Head of caudate nucleus (tissue), 42 donors: ENCODE measurements at regions not wholly inside any gene's neighbourhood (a gene's known extent, or its start where the extent isn't known, plus 50 kb on each side); places are given as distances from the start of the nearest gene placed in this dataset.
"Not testable (repeated sequence)": the region's sequence is repeated elsewhere in the genome, so short reads cannot be mapped to it uniquely, and the experiment has no call there.

Source experiments
- DNase-seq, 42 donors: peaks; one replicate each; pipeline versions ENCODE4 v3.0.0 to v3.0.0-alpha.2; 2020 to 2021; ENCODE audit warnings: mixed read lengths in 7 of 42
- intact Hi-C: fragments of 100-400 bp; cut with DNase I; formaldehyde crosslinking; loops from one replicate; pipeline ENCODE4 v1.15.0; 2022

- intact Hi-C loops = no loop called here
- DNase-seq = no peak
Observed at GRCh38 chr10:8359467-8359866, 305.0 kb downstream of the GATA3 start.

- intact Hi-C loops = no loop called here
- no peak for DNase-seq
Observed at GRCh38 chr10:8360365-8360764, 305.9 kb downstream of the GATA3 start.

- intact Hi-C loops = no loop called here
Observed at GRCh38 chr10:8360814-8361509, 306.5 kb downstream of the GATA3 start.

GRCh38 chr10:8361510-8361844, 307.0 kb downstream of the GATA3 start:
- no peak for DNase-seq
- intact Hi-C loops = no loop called here

More at GRCh38 chr10:8360814-8361509, 306.5 kb downstream of the GATA3 start:
- no peak for DNase-seq

GRCh38 chr10:8365935-8366911, 311.7 kb downstream of the GATA3 start:
- DNase-seq = no peak
- intact Hi-C loops = no loop called here

- intact Hi-C loops, DNase-seq: not testable (repeated sequence)
Observed at GRCh38 chr10:8367672-8368411, 313.4 kb downstream of the GATA3 start.

- DNase-seq = no peak
- intact Hi-C loops = no loop called here
Observed at GRCh38 chr10:8369666-8370065, 315.2 kb downstream of the GATA3 start.

GRCh38 chr10:8374334-8374733, 319.8 kb downstream of the GATA3 start:
- intact Hi-C loops = no loop called here
- no peak for DNase-seq

GRCh38 chr10:8375137-8375536, 320.6 kb downstream of the GATA3 start:
- intact Hi-C loops = no loop called here
- no peak for DNase-seq

GRCh38 chr10:8378198-8378983, 323.9 kb downstream of the GATA3 start:
- intact Hi-C loops = no loop called here
- no peak for DNase-seq

GRCh38 chr10:8379906-8380832, 325.7 kb downstream of the GATA3 start:
- DNase-seq = no peak
- intact Hi-C loops = no loop called here

GRCh38 chr10:8380833-8381496, 326.5 kb downstream of the GATA3 start:
- intact Hi-C loops = no loop called here
- no peak for DNase-seq

GRCh38 chr10:8386781-8387180, 332.3 kb downstream of the GATA3 start:
- DNase-seq = no peak
- intact Hi-C loops = no loop called here

- DNase-seq = no peak
- intact Hi-C loops = no loop called here
Observed at GRCh38 chr10:8389630-8390029, 335.1 kb downstream of the GATA3 start.

GRCh38 chr10:8392216-8392615, 337.7 kb downstream of the GATA3 start:
- intact Hi-C loops = no loop called here
- DNase-seq = no peak

- no peak for DNase-seq
- intact Hi-C loops = no loop called here
Observed at GRCh38 chr10:8393531-8393930, 339.0 kb downstream of the GATA3 start.

- intact Hi-C loops = no loop called here
- DNase-seq = no peak
Observed at GRCh38 chr10:8396675-8397074, 342.2 kb downstream of the GATA3 start.
